T-helper 1 cell treated with Interleukin-12 subunit alpha and Interleukin-12 subunit beta and Interleukin-4 antibody, amounts not matched to agents 30 μg/mL and 1 μg/mL, for 36 hours (primary cell): ENCODE measurements at regions not wholly inside any gene's neighbourhood (a gene's known extent, or its start where the extent isn't known, plus 50 kb on each side); places are given as distances from the start of the nearest gene placed in this dataset.

Experiments used
- H3K27ac Mint-ChIP-seq: one replicate; pipeline ENCODE4 v1.8.0; 2021; ENCODE audit warnings: mild to moderate bottlenecking, mixed read lengths
- H3K27me3 Mint-ChIP-seq: one replicate; pipeline ENCODE4 v1.8.0; 2021; ENCODE audit warnings: low read depth, mixed read lengths
- H3K36me3 Mint-ChIP-seq: one replicate; pipeline ENCODE4 v1.8.0; 2021; ENCODE audit warnings: low read depth, mixed read lengths
- H3K4me1 Mint-ChIP-seq: one replicate; pipeline ENCODE4 v1.8.0; 2021; ENCODE audit warnings: low read depth, mixed read lengths
- H3K4me3 Mint-ChIP-seq: one replicate; pipeline ENCODE4 v1.8.0; 2021; ENCODE audit warnings: mild to moderate bottlenecking, moderate library complexity, mixed read lengths
- H3K9me3 Mint-ChIP-seq: one replicate; pipeline ENCODE4 v1.8.0; 2021; ENCODE audit warnings: mixed read lengths

DNA sequence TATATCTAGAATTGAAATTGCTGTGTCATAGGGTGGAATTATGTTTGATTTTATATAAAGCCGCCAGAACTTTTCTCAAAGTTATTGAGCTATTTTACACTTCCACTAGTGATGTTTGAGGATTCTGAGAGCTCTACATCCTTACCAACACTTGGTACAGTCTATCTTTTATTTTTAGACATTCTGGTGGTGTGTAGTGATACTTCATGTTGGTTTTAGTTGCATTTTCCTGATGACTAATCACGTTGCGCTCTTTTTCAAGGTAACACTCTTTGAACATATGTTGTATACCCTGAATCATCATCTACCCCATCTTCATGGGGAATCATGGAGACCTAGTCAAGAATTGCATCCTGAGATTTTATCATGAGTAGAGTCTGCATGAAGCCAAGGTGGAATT is 141.7 kb downstream of the NXNL2 start:
- no peaks in the 10 kb centered on the region for H3K4me1 Mint-ChIP-seq
- no peaks in the 10 kb centered on the region for H3K27me3 Mint-ChIP-seq
- no peaks in the 10 kb centered on the region for H3K36me3 Mint-ChIP-seq
- H3K27ac Mint-ChIP-seq: no peak overlapping the region
- no peaks in the 10 kb centered on the region for H3K9me3 Mint-ChIP-seq
- H3K4me3 Mint-ChIP-seq: no peak overlapping the region

DNA sequence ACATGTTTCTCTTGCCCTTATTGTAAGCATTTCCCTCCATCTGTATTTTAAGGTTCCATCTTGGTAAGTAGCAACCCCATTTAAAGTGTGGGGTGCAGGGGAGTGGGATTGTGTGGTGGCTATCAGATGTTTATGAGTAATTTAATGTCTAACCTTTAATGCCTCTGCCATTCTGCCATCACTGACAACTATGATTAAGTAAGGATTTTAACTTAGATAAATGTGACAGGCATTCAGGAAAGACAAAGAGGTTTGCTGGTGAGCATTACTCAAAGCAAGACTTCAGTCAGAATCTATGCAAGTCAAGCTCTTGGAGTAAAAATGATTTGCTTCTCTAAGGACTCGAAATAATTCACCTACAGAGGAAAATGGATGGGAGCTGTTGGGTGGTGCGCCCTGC is 143.0 kb downstream of the NXNL2 start:
- Mint-ChIP-seq H3K4me3 (no peak overlapping the region), H3K9me3 (no peaks in the 10 kb centered on the region), H3K27ac (no peak overlapping the region), H3K36me3 (no peaks in the 10 kb centered on the region), H3K4me1 (no peaks in the 10 kb centered on the region), H3K27me3 (no peaks in the 10 kb centered on the region)

- H3K27ac Mint-ChIP-seq: no peak overlapping the region
- no peaks in the 10 kb centered on the region for H3K36me3 Mint-ChIP-seq
- no peaks in the 10 kb centered on the region for H3K9me3 Mint-ChIP-seq
- H3K27me3 Mint-ChIP-seq: no peaks in the 10 kb centered on the region
- H3K4me3 Mint-ChIP-seq: no peak overlapping the region
- H3K4me1 Mint-ChIP-seq: no peaks in the 10 kb centered on the region
Observed at GRCh38 chr9:88678431-88678830, 143.5 kb downstream of the NXNL2 start.

GRCh38 chr9:88680041-88680440 is 145.1 kb downstream of the NXNL2 start:
- Mint-ChIP-seq H3K36me3 (no peaks in the 10 kb centered on the region), H3K27me3 (no peaks in the 10 kb centered on the region), H3K27ac (no peak overlapping the region), H3K4me1 (no peaks in the 10 kb centered on the region), H3K9me3 (no peaks in the 10 kb centered on the region), H3K4me3 (no peak overlapping the region)

DNA sequence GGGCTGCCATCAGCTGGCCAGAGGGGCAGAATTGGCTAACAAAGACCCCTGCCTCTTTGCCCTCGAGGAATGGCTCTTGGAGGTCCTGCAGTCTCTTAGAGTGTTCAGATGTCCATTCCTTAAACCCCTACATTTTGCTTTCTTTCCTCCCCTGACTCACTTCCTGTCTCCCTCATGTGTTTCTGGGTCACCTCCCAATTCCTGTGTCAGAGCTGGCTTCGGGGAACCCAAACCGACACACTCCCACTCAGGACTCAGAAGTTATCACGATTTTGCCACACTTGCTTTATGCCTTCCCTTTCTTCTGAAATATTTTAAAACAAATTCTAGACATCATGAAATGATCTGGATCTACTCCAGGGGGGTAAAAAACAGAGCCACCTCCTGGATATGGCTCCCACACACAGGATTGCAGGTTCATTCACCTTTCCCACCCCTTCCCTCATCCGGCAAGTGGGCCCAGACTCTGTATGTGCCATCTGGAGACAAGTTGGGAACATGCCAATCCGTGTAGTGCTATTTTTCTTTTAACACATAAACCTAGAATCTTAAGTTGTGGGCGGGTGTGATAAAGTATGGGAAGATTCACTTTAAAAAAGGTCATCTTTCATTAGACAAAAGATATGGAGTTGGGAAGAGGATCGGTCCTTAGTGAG is 145.7 kb downstream of the NXNL2 start:
- no peak overlapping the region for H3K4me3 Mint-ChIP-seq
- H3K4me1 Mint-ChIP-seq: no peaks in the 10 kb centered on the region
- no peaks in the 10 kb centered on the region for H3K36me3 Mint-ChIP-seq
- H3K9me3 Mint-ChIP-seq: no peaks in the 10 kb centered on the region
- H3K27ac Mint-ChIP-seq: no peak overlapping the region
- no peaks in the 10 kb centered on the region for H3K27me3 Mint-ChIP-seq

DNA sequence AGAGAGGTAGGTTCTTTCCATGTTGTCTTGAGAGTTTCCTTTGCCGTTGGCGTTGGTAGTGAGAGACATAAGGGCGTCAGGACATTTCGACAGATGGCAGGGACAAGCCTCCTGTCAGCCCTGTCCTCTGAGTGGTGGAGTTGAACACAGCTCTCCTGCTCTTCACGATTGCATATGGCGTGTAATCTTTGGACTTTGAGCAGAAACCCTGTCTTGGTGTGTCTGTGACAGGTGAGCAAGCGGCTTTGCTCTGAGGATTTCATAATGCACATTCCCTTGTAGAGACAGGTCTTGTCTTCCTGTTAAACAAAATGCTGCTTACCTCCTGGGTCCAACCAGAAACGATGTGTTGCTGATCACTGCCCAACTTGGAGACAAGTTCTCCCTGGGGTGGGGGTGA is 146.5 kb downstream of the NXNL2 start:
- no peaks in the 10 kb centered on the region for H3K36me3 Mint-ChIP-seq
- H3K9me3 Mint-ChIP-seq: no peaks in the 10 kb centered on the region
- H3K27me3 Mint-ChIP-seq: no peaks in the 10 kb centered on the region
- H3K4me1 Mint-ChIP-seq: no peaks in the 10 kb centered on the region
- no peak overlapping the region for H3K27ac Mint-ChIP-seq
- no peak overlapping the region for H3K4me3 Mint-ChIP-seq

DNA sequence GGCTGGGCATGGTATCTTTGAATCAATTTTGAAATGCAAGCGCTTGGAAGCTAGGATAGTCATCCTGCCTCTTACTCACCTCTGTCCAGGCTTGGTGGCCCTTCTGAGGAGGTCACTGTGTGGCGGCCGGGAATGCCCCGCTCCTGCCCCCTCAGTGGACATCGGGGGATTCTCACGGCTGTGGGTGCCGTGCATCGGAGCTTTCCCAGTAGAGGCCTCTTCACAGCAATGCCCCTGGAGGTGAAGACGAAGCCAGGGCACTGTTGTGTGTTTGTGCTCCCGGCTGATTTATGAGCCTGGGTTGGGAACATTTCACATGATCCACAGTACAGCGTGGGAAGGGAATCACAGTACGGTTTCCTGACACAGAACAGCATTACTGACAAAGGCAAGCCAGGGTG is 147.5 kb downstream of the NXNL2 start:
- no peak overlapping the region for H3K27ac Mint-ChIP-seq
- no peaks in the 10 kb centered on the region for H3K4me1 Mint-ChIP-seq
- no peak overlapping the region for H3K4me3 Mint-ChIP-seq
- no peaks in the 10 kb centered on the region for H3K36me3 Mint-ChIP-seq
- no peaks in the 10 kb centered on the region for H3K9me3 Mint-ChIP-seq
- H3K27me3 Mint-ChIP-seq: no peaks in the 10 kb centered on the region

GRCh38 chr9:88684046-88684445 is 149.1 kb downstream of the NXNL2 start:
- no peak overlapping the region for H3K4me3 Mint-ChIP-seq
- no peak overlapping the region for H3K27ac Mint-ChIP-seq
- no peaks in the 10 kb centered on the region for H3K4me1 Mint-ChIP-seq
- H3K9me3 Mint-ChIP-seq: no peaks in the 10 kb centered on the region
- H3K27me3 Mint-ChIP-seq: no peaks in the 10 kb centered on the region
- no peaks in the 10 kb centered on the region for H3K36me3 Mint-ChIP-seq

DNA sequence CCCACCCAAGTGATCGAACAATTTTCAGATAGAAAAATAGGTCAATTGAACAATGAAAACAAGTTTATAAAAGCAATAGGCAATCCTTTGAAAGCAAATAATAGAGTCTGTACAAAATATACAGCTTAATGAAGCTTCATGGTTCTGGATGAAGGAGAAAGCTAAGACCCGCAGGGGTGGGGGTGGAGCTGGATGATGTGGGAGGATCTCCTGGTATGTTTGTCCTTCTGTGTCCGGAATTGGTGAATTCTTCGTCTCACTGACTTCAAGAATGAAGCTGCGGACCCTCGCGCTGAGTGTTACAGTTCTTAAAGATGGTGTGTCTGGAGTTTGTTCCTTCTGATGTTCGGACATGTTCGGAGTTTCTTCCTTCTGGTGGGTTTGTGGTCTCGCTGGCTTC is 149.9 kb downstream of the NXNL2 start:
- Mint-ChIP-seq H3K4me1 (no peaks in the 10 kb centered on the region), H3K36me3 (no peaks in the 10 kb centered on the region), H3K27me3 (no peaks in the 10 kb centered on the region), H3K4me3 (no peak overlapping the region), H3K27ac (no peak overlapping the region), H3K9me3 (no peaks in the 10 kb centered on the region)

DNA sequence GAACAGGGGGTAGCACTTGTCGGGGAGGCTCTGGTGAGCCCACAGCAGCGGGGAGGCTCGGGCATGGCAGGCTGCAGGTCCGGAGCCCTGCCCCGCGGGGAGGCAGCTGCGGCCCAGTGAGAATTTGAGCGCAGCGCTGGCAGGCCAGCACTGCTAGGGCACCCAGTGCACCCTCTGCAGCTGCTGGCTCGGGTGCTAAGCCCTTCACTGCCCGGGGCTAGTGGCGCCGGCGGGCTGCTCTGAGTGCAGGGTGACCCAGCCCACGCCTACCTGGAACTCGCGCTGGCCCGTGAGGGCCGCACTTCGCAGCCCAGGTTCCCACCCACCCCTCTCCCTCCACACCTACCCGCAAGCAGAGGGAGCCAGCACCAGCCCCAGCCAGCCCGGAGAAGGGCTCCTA is 151.0 kb downstream of the NXNL2 start:
- no peak overlapping the region for H3K27ac Mint-ChIP-seq
- H3K9me3 Mint-ChIP-seq: no peaks in the 10 kb centered on the region
- no peaks in the 10 kb centered on the region for H3K36me3 Mint-ChIP-seq
- no peaks in the 10 kb centered on the region for H3K4me1 Mint-ChIP-seq
- H3K4me3 Mint-ChIP-seq: no peak overlapping the region
- H3K27me3 Mint-ChIP-seq: no peaks in the 10 kb centered on the region

GRCh38 chr9:88689509-88690298 is 154.7 kb downstream of the NXNL2 start:
- no peaks in the 10 kb centered on the region for H3K36me3 Mint-ChIP-seq
- H3K27ac Mint-ChIP-seq: no peak overlapping the region
- H3K4me3 Mint-ChIP-seq: no peak overlapping the region
- no peaks in the 10 kb centered on the region for H3K4me1 Mint-ChIP-seq
- no peaks in the 10 kb centered on the region for H3K9me3 Mint-ChIP-seq
- no peaks in the 10 kb centered on the region for H3K27me3 Mint-ChIP-seq

- Mint-ChIP-seq H3K36me3 (no peaks in the 10 kb centered on the region), H3K27me3 (no peaks in the 10 kb centered on the region), H3K4me1 (no peaks in the 10 kb centered on the region), H3K27ac (no peak overlapping the region), H3K4me3 (no peak overlapping the region), H3K9me3 (no peaks in the 10 kb centered on the region)
Observed at GRCh38 chr9:88690628-88691027, 155.7 kb downstream of the NXNL2 start.

DNA sequence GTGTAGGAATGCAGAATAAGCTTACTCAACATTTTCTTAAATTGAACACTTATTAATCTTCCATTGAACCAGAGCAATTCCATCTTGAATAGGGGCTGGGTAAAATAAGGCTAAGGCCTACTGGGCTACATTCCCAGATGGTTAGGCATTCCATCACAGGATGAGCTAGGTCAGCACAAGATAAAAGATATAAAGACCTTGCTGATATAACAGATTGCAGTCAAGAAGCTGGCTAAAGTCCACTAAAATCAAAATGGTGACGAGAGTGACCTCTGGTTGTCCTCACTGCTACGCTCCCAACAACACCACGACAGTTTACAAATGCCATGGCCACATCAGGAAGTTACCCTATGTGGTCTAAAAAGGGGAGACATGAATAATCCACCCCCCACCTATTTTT is 156.1 kb downstream of the NXNL2 start:
- H3K36me3 Mint-ChIP-seq: no peaks in the 10 kb centered on the region
- H3K4me1 Mint-ChIP-seq: no peaks in the 10 kb centered on the region
- H3K27me3 Mint-ChIP-seq: no peaks in the 10 kb centered on the region
- no peak overlapping the region for H3K4me3 Mint-ChIP-seq
- H3K27ac Mint-ChIP-seq: no peak overlapping the region
- H3K9me3 Mint-ChIP-seq: no peaks in the 10 kb centered on the region

DNA sequence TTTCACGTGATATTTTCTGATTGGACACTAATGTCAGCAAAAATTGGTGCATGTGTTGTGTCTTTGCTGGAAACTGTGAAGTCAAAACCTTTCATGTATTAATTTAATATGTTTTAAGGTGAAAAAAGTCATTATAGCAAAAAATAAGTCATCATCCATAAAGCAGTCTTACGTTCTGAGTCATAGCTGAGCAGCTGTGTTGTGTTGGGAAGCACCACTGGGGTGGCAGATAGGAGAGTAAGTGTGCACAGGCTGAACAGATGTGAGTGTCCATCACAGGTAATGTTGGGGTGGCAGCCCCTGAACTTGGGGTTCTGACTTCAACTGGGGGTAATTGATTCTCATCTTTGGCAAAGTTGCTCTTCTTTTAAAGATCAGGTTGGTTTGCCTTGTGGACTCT is 156.8 kb downstream of the NXNL2 start:
- Mint-ChIP-seq H3K27me3 (no peaks in the 10 kb centered on the region), H3K4me3 (no peak overlapping the region), H3K36me3 (no peaks in the 10 kb centered on the region), H3K9me3 (no peaks in the 10 kb centered on the region), H3K4me1 (no peaks in the 10 kb centered on the region), H3K27ac (no peak overlapping the region)

- H3K4me1 Mint-ChIP-seq: no peaks in the 10 kb centered on the region
- H3K27me3 Mint-ChIP-seq: no peaks in the 10 kb centered on the region
- no peak overlapping the region for H3K4me3 Mint-ChIP-seq
- no peaks in the 10 kb centered on the region for H3K9me3 Mint-ChIP-seq
- H3K36me3 Mint-ChIP-seq: no peaks in the 10 kb centered on the region
- H3K27ac Mint-ChIP-seq: no peak overlapping the region
Observed at GRCh38 chr9:88692827-88693226, 157.8 kb downstream of the NXNL2 start.
